Liver (tissue), 3 donors: ENCODE measurements at regions not wholly inside any gene's neighbourhood (a gene's known extent, or its start where the extent isn't known, plus 50 kb on each side); places are given as distances from the start of the nearest gene placed in this dataset.

ENCODE experiments used
- RAD21 ChIP-seq, 2 donors: IDR thresholded peaks; 2 replicates each; pipeline ENCODE4 v1.6.1; 2016; ENCODE audit warnings: antibody characterized with exemption in 2 of 2, mild to moderate bottlenecking in 2 of 2
- RXRA ChIP-seq, 2 donors: IDR thresholded peaks; 2 replicates each; pipeline ENCODE4 v1.6.1; 2017 to 2018; ENCODE audit warnings: antibody characterized with exemption in 2 of 2, mild to moderate bottlenecking in 1 of 2
- SP1 ChIP-seq: IDR thresholded peaks from 2 replicates; pipeline ENCODE4 v1.6.1; 2018; ENCODE audit warnings: antibody characterized with exemption, mild to moderate bottlenecking
- TAF1 ChIP-seq: conservative IDR thresholded peaks from 2 replicates; pipeline ENCODE4 v1.6.1; 2016; ENCODE audit warnings: antibody characterized with exemption, mild to moderate bottlenecking
- YY1 ChIP-seq: IDR thresholded peaks from 2 replicates; pipeline ENCODE4 v1.6.1; 2016; ENCODE audit warnings: antibody characterized with exemption, mild to moderate bottlenecking
- TF ChIP-seq, protein P1 (sequence below): fragments of 150-350 bp; IDR thresholded peaks from 2 replicates; pipeline ENCODE4 v1.5.1; 2017; ENCODE audit warnings: improper control_type of control experiment, low read depth, low read length; ENCODE audit not compliant: missing input control
- TF ChIP-seq, protein P2 (sequence below): IDR thresholded peaks from 2 replicates; pipeline ENCODE4 v1.6.1; 2016; ENCODE audit warnings: antibody characterized with exemption, mild to moderate bottlenecking
- TF ChIP-seq, protein P3 (sequence below): IDR thresholded peaks from 2 replicates; pipeline ENCODE4 v1.6.1; 2016; ENCODE audit warnings: antibody characterized with exemption
- donor health status: healthy.
- donor health status: healthy.

DNA sequence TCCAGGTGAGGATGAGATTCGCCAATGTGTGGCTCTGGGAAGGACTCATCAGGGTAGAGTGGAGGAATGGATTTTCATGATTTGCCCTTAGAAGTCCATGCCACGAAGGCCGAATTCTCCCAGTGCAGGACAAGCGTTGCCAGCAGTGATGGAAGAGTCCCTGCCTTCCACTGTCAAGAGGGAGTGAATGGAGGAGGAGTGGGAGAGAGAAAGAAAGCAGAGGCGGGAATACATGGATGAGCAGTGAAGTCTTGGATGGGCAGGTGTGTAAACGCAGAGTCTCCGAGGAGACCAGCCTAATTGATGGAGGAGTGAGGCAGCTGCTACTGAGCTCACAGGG lies 419.2 kb downstream of the GLRX3 start:
- no peak for TF ChIP-seq TAF1
- TF ChIP-seq, protein P1, sequence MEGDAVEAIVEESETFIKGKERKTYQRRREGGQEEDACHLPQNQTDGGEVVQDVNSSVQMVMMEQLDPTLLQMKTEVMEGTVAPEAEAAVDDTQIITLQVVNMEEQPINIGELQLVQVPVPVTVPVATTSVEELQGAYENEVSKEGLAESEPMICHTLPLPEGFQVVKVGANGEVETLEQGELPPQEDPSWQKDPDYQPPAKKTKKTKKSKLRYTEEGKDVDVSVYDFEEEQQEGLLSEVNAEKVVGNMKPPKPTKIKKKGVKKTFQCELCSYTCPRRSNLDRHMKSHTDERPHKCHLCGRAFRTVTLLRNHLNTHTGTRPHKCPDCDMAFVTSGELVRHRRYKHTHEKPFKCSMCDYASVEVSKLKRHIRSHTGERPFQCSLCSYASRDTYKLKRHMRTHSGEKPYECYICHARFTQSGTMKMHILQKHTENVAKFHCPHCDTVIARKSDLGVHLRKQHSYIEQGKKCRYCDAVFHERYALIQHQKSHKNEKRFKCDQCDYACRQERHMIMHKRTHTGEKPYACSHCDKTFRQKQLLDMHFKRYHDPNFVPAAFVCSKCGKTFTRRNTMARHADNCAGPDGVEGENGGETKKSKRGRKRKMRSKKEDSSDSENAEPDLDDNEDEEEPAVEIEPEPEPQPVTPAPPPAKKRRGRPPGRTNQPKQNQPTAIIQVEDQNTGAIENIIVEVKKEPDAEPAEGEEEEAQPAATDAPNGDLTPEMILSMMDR, result no peak
- no peak for TF ChIP-seq RXRA (IDR thresholded peaks at IDR 0.05)
- no peak for TF ChIP-seq SP1
- TF ChIP-seq, protein P2, sequence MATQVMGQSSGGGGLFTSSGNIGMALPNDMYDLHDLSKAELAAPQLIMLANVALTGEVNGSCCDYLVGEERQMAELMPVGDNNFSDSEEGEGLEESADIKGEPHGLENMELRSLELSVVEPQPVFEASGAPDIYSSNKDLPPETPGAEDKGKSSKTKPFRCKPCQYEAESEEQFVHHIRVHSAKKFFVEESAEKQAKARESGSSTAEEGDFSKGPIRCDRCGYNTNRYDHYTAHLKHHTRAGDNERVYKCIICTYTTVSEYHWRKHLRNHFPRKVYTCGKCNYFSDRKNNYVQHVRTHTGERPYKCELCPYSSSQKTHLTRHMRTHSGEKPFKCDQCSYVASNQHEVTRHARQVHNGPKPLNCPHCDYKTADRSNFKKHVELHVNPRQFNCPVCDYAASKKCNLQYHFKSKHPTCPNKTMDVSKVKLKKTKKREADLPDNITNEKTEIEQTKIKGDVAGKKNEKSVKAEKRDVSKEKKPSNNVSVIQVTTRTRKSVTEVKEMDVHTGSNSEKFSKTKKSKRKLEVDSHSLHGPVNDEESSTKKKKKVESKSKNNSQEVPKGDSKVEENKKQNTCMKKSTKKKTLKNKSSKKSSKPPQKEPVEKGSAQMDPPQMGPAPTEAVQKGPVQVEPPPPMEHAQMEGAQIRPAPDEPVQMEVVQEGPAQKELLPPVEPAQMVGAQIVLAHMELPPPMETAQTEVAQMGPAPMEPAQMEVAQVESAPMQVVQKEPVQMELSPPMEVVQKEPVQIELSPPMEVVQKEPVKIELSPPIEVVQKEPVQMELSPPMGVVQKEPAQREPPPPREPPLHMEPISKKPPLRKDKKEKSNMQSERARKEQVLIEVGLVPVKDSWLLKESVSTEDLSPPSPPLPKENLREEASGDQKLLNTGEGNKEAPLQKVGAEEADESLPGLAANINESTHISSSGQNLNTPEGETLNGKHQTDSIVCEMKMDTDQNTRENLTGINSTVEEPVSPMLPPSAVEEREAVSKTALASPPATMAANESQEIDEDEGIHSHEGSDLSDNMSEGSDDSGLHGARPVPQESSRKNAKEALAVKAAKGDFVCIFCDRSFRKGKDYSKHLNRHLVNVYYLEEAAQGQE, result no peak
- TF ChIP-seq, protein P3, sequence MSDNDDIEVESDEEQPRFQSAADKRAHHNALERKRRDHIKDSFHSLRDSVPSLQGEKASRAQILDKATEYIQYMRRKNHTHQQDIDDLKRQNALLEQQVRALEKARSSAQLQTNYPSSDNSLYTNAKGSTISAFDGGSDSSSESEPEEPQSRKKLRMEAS, result no peak
- TF ChIP-seq YY1, result no peak
- TF ChIP-seq RAD21 (IDR thresholded peaks at IDR 0.05), result no peak
